ENCODE measurements at regions not wholly inside any gene's neighbourhood (a gene's known extent, or its start where the extent isn't known, plus 50 kb on each side); places are given as distances from the start of the nearest gene placed in this dataset.

GRCh38 chr11:81449588-81450156 lies 1284.0 kb downstream of the FAM181B start:
- TF ChIP-seq CTCF (conservative IDR thresholded peaks at IDR 0.05; ENCODE audit: control insufficient read depth, insufficient read depth, low read depth, low read length) = no peak
- peak; percentile 1 for DNase-seq (ENCODE audit: low read depth)

GRCh38 chr11:81444297-81444696 lies 1289.4 kb downstream of the FAM181B start:
- no peak for TF ChIP-seq CTCF (conservative IDR thresholded peaks at IDR 0.05; ENCODE audit: control insufficient read depth, insufficient read depth, low read depth, low read length)
- DNase-seq (ENCODE audit: low read depth) = no peak
- H3K4me3 ChIP-seq (ENCODE audit: control insufficient read depth, low read depth, low read length) = no peak overlapping the region

More at GRCh38 chr11:81449588-81450156, 1284.0 kb downstream of the FAM181B start:
- no peak overlapping the region for H3K4me3 ChIP-seq (ENCODE audit: control insufficient read depth, low read depth, low read length)

GRCh38 chr11:81432333-81432732 lies 1301.3 kb downstream of the FAM181B start:
- H3K4me3 ChIP-seq (ENCODE audit: control insufficient read depth, low read depth, low read length) = no peak overlapping the region
- TF ChIP-seq CTCF (conservative IDR thresholded peaks at IDR 0.05; ENCODE audit: control insufficient read depth, insufficient read depth, low read depth, low read length) = no peak

GRCh38 chr11:81424822-81425221 lies 1308.8 kb downstream of the FAM181B start:
- no peak for DNase-seq (ENCODE audit: low read depth)
- no peak for TF ChIP-seq CTCF (conservative IDR thresholded peaks at IDR 0.05; ENCODE audit: control insufficient read depth, insufficient read depth, low read depth, low read length)
- no peak overlapping the region for H3K4me3 ChIP-seq (ENCODE audit: control insufficient read depth, low read depth, low read length)

More at GRCh38 chr11:81432333-81432732, 1301.3 kb downstream of the FAM181B start:
- DNase-seq (ENCODE audit: low read depth) = no peak

- H3K4me3 ChIP-seq (ENCODE audit: control insufficient read depth, low read depth, low read length) = no peak overlapping the region
- TF ChIP-seq CTCF (conservative IDR thresholded peaks at IDR 0.05; ENCODE audit: control insufficient read depth, insufficient read depth, low read depth, low read length) = no peak
- DNase-seq (ENCODE audit: low read depth) = no peak
Measured at GRCh38 chr11:81422402-81422801, 1311.3 kb downstream of the FAM181B start.

- no peak for DNase-seq (ENCODE audit: low read depth)
- H3K4me3 ChIP-seq (ENCODE audit: control insufficient read depth, low read depth, low read length) = no peak overlapping the region
- no peak for TF ChIP-seq CTCF (conservative IDR thresholded peaks at IDR 0.05; ENCODE audit: control insufficient read depth, insufficient read depth, low read depth, low read length)
Measured at GRCh38 chr11:81421251-81421860, 1312.3 kb downstream of the FAM181B start.

Measured in fibroblast of mammary gland (primary cell).